Endothelial cell (in vitro differentiated cells): ENCODE measurements at regions not wholly inside any gene's neighbourhood (a gene's known extent, or its start where the extent isn't known, plus 50 kb on each side); places are given as distances from the start of the nearest gene placed in this dataset.

Experiments used
- DNase-seq: peaks from one replicate; pipeline ENCODE4 v3.0.0; 2021; ENCODE audit warnings: low spot score
- H3K27ac Mint-ChIP-seq: one replicate; pipeline ENCODE4 v1.8.0; 2021; ENCODE audit warnings: mixed read lengths, inconsistent platforms; ENCODE audit not compliant: unreplicated experiment
- H3K27me3 Mint-ChIP-seq: one replicate; pipeline ENCODE4 v1.8.0; 2021; ENCODE audit warnings: mild to moderate bottlenecking, moderate library complexity, mixed read lengths, inconsistent platforms; ENCODE audit not compliant: unreplicated experiment
- H3K36me3 Mint-ChIP-seq: one replicate; pipeline ENCODE4 v1.8.0; 2021; ENCODE audit warnings: mild to moderate bottlenecking, low read depth, mixed read lengths, inconsistent platforms; ENCODE audit not compliant: unreplicated experiment
- H3K4me1 Mint-ChIP-seq: one replicate; pipeline ENCODE4 v1.8.0; 2021; ENCODE audit warnings: mild to moderate bottlenecking, mixed read lengths, inconsistent platforms; ENCODE audit not compliant: unreplicated experiment
- H3K4me3 Mint-ChIP-seq: one replicate; pipeline ENCODE4 v1.8.0; 2021; ENCODE audit warnings: mild to moderate bottlenecking, mixed read lengths, inconsistent platforms; ENCODE audit not compliant: unreplicated experiment
- H3K9me3 Mint-ChIP-seq: one replicate; pipeline ENCODE4 v1.8.0; 2021; ENCODE audit warnings: mixed read lengths, inconsistent platforms; ENCODE audit not compliant: unreplicated experiment
- CTCF ChIP-seq: fragments of 200-600 bp; sonication (generic); IDR thresholded peaks from one replicate; pipeline ENCODE4 v1.5.0; 2021; ENCODE audit warnings: antibody characterized with exemption; ENCODE audit not compliant: unreplicated experiment

- Mint-ChIP-seq H3K4me1 (no peaks in the 10 kb centered on the region), H3K27me3 (no peaks in the 10 kb centered on the region)
- DNase-seq, result no peak
These were observed 540.3 kb upstream of the B3GALT2 start for GRCh38 chr1:193726722-193727121.

GRCh38 chr1:193712392-193712791 is 526.0 kb upstream of the B3GALT2 start:
- DNase-seq, result no peak
- Mint-ChIP-seq H3K36me3 (no peaks in the 10 kb centered on the region), H3K27me3 (no peaks in the 10 kb centered on the region), H3K9me3 (no peaks in the 10 kb centered on the region), H3K4me1 (no peaks in the 10 kb centered on the region), H3K27ac (no peak overlapping the region), H3K4me3 (no peak overlapping the region)
- TF ChIP-seq CTCF, result no peak

More at GRCh38 chr1:193726722-193727121, 540.3 kb upstream of the B3GALT2 start:
- Mint-ChIP-seq H3K9me3 (no peaks in the 10 kb centered on the region), H3K4me3 (no peak overlapping the region), H3K27ac (no peak overlapping the region), H3K36me3 (no peaks in the 10 kb centered on the region)
- no peak for TF ChIP-seq CTCF

GRCh38 chr1:193709607-193710006 is 523.2 kb upstream of the B3GALT2 start:
- Mint-ChIP-seq H3K27ac (no peak overlapping the region), H3K4me3 (no peak overlapping the region), H3K36me3 (no peaks in the 10 kb centered on the region), H3K4me1 (no peaks in the 10 kb centered on the region), H3K27me3 (no peaks in the 10 kb centered on the region), H3K9me3 (no peaks in the 10 kb centered on the region)
- DNase-seq, result no peak
- no peak for TF ChIP-seq CTCF

- no peak overlapping the region for H3K4me3 Mint-ChIP-seq
- no peaks in the 10 kb centered on the region for H3K36me3 Mint-ChIP-seq
- H3K27ac Mint-ChIP-seq, result no peak overlapping the region
- H3K9me3 Mint-ChIP-seq, result no peaks in the 10 kb centered on the region
- no peaks in the 10 kb centered on the region for H3K27me3 Mint-ChIP-seq
- no peak for TF ChIP-seq CTCF
- DNase-seq, result no peak
- H3K4me1 Mint-ChIP-seq, result no peaks in the 10 kb centered on the region
These were observed 521.0 kb upstream of the B3GALT2 start for GRCh38 chr1:193707271-193708021.

GRCh38 chr1:193706766-193707165 is 520.4 kb upstream of the B3GALT2 start:
- Mint-ChIP-seq H3K4me1 (no peaks in the 10 kb centered on the region), H3K9me3 (no peaks in the 10 kb centered on the region), H3K27me3 (no peaks in the 10 kb centered on the region), H3K27ac (no peak overlapping the region), H3K36me3 (no peaks in the 10 kb centered on the region), H3K4me3 (no peak overlapping the region)
- no peak for TF ChIP-seq CTCF
- no peak for DNase-seq
